ENCODE measurements at regions not wholly inside any gene's neighbourhood (a gene's known extent, or its start where the extent isn't known, plus 50 kb on each side); places are given as distances from the start of the nearest gene placed in this dataset.

DNA sequence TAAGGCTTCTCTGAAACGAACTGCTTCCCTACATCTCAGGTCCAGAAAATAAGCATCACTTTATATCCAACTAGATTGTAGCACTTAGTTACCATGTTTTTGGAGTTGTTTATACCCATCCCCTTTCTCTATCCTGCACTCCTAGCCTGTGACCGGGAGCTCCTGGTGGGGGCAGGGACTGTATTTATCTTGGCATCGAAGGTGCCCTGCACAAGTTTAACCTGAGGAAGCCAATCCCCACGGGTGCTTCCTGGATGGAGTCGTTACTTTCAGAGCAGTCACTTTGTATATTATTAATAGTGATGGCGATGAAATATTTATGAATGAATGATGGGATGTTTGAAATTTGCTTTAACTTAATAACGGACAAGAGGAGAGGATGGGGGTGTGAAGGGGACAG lies 73.9 kb downstream of the KLHDC7A start:
- Histone ChIP-seq H3K4me3 (ENCODE audit: low read depth, low read length) (no peak overlapping the region), H3K27me3 (ENCODE audit: control insufficient read depth, insufficient read depth, low read length) (peaks cover 3% of the 10 kb centered on the region), H3K36me3 (ENCODE audit: control insufficient read depth, insufficient read depth, low read length) (no peaks in the 10 kb centered on the region)
- FAIRE-seq (no peak), DNase-seq (ENCODE audit: low read depth) (no peak)
- TF ChIP-seq, protein P1, sequence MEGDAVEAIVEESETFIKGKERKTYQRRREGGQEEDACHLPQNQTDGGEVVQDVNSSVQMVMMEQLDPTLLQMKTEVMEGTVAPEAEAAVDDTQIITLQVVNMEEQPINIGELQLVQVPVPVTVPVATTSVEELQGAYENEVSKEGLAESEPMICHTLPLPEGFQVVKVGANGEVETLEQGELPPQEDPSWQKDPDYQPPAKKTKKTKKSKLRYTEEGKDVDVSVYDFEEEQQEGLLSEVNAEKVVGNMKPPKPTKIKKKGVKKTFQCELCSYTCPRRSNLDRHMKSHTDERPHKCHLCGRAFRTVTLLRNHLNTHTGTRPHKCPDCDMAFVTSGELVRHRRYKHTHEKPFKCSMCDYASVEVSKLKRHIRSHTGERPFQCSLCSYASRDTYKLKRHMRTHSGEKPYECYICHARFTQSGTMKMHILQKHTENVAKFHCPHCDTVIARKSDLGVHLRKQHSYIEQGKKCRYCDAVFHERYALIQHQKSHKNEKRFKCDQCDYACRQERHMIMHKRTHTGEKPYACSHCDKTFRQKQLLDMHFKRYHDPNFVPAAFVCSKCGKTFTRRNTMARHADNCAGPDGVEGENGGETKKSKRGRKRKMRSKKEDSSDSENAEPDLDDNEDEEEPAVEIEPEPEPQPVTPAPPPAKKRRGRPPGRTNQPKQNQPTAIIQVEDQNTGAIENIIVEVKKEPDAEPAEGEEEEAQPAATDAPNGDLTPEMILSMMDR (IDR thresholded peaks at IDR 0.05; ENCODE audit: insufficient read depth, low read length, severe bottlenecking) = no peak

DNA sequence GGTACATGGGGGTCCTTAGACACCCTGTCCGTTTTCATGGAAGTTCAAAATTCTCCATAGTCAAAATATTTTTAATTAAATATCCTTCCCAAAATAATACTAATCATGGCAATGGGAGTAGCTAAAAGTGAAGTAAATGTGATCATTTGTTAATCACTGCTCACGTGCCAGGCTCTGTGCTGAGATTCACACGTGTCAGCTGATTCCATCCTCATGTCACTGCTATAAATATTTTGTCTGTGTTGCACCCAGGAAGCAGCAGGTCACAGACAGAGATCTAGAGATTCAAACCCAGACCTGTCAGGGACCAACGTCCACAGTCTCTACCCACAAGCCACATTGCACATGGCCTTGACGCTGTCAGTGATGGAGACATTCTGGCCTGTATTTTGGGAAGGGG lies 74.3 kb downstream of the KLHDC7A start:
- peaks cover 3% of the 10 kb centered on the region for H3K27me3 ChIP-seq (ENCODE audit: control insufficient read depth, insufficient read depth, low read length)
- no peak for FAIRE-seq
- TF ChIP-seq, protein P1 (IDR thresholded peaks at IDR 0.05; ENCODE audit: insufficient read depth, low read length, severe bottlenecking) = no peak
- H3K36me3 ChIP-seq (ENCODE audit: control insufficient read depth, insufficient read depth, low read length) = no peaks in the 10 kb centered on the region
- H3K4me3 ChIP-seq (ENCODE audit: low read depth, low read length) = no peak overlapping the region
- DNase-seq (ENCODE audit: low read depth) = no peak

- Histone ChIP-seq H3K27me3 (ENCODE audit: control insufficient read depth, insufficient read depth, low read length) (peaks cover 3% of the 10 kb centered on the region), H3K36me3 (ENCODE audit: control insufficient read depth, insufficient read depth, low read length) (no peaks in the 10 kb centered on the region), H3K4me3 (ENCODE audit: low read depth, low read length) (no peak overlapping the region)
- no peak for FAIRE-seq
- TF ChIP-seq, protein P1 (IDR thresholded peaks at IDR 0.05; ENCODE audit: insufficient read depth, low read length, severe bottlenecking) = peak; percentile 38
- peak; percentile 21 for DNase-seq (ENCODE audit: low read depth)
These were observed 74.3 kb upstream of the PAX7 start for GRCh38 chr1:18556364-18556763.

GRCh38 chr1:18557621-18558465 lies 72.8 kb upstream of the PAX7 start:
- H3K36me3 ChIP-seq (ENCODE audit: control insufficient read depth, insufficient read depth, low read length) = no peaks in the 10 kb centered on the region
- FAIRE-seq = peak; percentile 55
- TF ChIP-seq, protein P1 (IDR thresholded peaks at IDR 0.05; ENCODE audit: insufficient read depth, low read length, severe bottlenecking) = peak; percentile 4
- H3K4me3 ChIP-seq (ENCODE audit: low read depth, low read length) = no peak overlapping the region
- H3K27me3 ChIP-seq (ENCODE audit: control insufficient read depth, insufficient read depth, low read length) = peaks cover 3% of the 10 kb centered on the region
- peak; percentile 47 for DNase-seq (ENCODE audit: low read depth)

GRCh38 chr1:18560692-18561091 lies 70.0 kb upstream of the PAX7 start:
- TF ChIP-seq, protein P1 (IDR thresholded peaks at IDR 0.05; ENCODE audit: insufficient read depth, low read length, severe bottlenecking) = no peak
- DNase-seq (ENCODE audit: low read depth) (no peak), FAIRE-seq (no peak)
- H3K36me3 ChIP-seq (ENCODE audit: control insufficient read depth, insufficient read depth, low read length) = no peaks in the 10 kb centered on the region
- H3K27me3 ChIP-seq (ENCODE audit: control insufficient read depth, insufficient read depth, low read length) = peaks cover 4% of the 10 kb centered on the region
- no peak overlapping the region for H3K4me3 ChIP-seq (ENCODE audit: low read depth, low read length)

All from bronchial epithelial cell (primary cell).